ENCODE measurements at regions not wholly inside any gene's neighbourhood (a gene's known extent, or its start where the extent isn't known, plus 50 kb on each side); places are given as distances from the start of the nearest gene placed in this dataset.

DNA sequence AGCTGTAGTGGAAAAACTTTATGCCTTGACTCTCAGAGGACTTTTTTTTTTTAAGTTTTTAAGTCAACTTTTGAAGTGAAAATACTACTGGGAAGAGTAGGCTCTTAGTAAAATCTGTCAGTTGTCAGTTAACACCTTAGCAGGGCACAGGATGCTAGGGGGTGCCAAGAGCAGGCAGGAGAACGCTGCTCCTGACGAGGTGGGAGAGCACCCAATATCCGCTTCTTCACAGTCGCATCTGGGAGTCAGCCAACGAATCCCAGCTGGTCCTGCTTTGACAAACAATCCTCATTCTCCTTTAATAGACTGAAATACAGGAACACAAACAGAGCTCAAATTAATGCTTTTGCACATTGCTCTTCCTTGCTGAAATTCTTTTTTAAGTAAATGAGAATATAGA lies 709.5 kb upstream of the ACVR2A start:
- no peak for TF ChIP-seq POLR2A (IDR thresholded peaks at IDR 0.05)
- TF ChIP-seq, protein P1, sequence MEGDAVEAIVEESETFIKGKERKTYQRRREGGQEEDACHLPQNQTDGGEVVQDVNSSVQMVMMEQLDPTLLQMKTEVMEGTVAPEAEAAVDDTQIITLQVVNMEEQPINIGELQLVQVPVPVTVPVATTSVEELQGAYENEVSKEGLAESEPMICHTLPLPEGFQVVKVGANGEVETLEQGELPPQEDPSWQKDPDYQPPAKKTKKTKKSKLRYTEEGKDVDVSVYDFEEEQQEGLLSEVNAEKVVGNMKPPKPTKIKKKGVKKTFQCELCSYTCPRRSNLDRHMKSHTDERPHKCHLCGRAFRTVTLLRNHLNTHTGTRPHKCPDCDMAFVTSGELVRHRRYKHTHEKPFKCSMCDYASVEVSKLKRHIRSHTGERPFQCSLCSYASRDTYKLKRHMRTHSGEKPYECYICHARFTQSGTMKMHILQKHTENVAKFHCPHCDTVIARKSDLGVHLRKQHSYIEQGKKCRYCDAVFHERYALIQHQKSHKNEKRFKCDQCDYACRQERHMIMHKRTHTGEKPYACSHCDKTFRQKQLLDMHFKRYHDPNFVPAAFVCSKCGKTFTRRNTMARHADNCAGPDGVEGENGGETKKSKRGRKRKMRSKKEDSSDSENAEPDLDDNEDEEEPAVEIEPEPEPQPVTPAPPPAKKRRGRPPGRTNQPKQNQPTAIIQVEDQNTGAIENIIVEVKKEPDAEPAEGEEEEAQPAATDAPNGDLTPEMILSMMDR (IDR thresholded peaks at IDR 0.05): no peak

Data from testis (tissue), 2 donors.